Transverse colon (tissue), 4 donors: ENCODE measurements at regions not wholly inside any gene's neighbourhood (a gene's known extent, or its start where the extent isn't known, plus 50 kb on each side); places are given as distances from the start of the nearest gene placed in this dataset.

Experiments
- DNase-seq: peaks from one replicate; pipeline ENCODE4 v3.0.0-alpha.2; 2019
- H3K27ac ChIP-seq, 4 donors: fragments of 200-600 bp; sonication (generic); 2 replicates each; pipeline ENCODE4 v1.5.1; 2016 to 2018; ENCODE audit warnings: inconsistent platforms in 4 of 4
- H3K27me3 ChIP-seq: fragments of 200-600 bp; sonication (generic); 2 replicates; pipeline ENCODE4 v1.5.1; 2017; ENCODE audit warnings: inconsistent platforms
- H3K36me3 ChIP-seq, 4 donors: fragments of 200-600 bp; sonication (generic); 2 replicates each; pipeline ENCODE4 v1.5.1; 2017 to 2019; ENCODE audit warnings: inconsistent platforms in 4 of 4
- H3K4me1 ChIP-seq, 4 donors: fragments of 200-600 bp; sonication (generic); 2 replicates each; pipeline ENCODE4 v1.5.1; 2017 to 2020; ENCODE audit warnings: inconsistent platforms in 4 of 4
- H3K4me3 ChIP-seq, 4 donors: fragments of 200-600 bp; sonication (generic); 1 replicate in 1 of 4; 2 replicates in 3 of 4; pipeline versions ENCODE4 v1.5.1 to v1.6.1; 2017 to 2019; ENCODE audit warnings: inconsistent platforms in 4 of 4
- H3K9me3 ChIP-seq, 2 donors: fragments of 200-600 bp; sonication (generic); 2 replicates each; pipeline ENCODE4 v1.5.1; 2017 to 2019; ENCODE audit warnings: inconsistent platforms in 2 of 2
- EP300 ChIP-seq: sonication (generic); formaldehyde crosslinking; IDR thresholded peaks from one replicate; pipeline ENCODE4 v1.6.1; 2017; ENCODE audit warnings: antibody characterized with exemption, low read depth
- POLR2A ChIP-seq: fragments of 450-650 bp; IDR thresholded peaks from one replicate; pipeline ENCODE4 v1.6.1; 2016; ENCODE audit warnings: antibody characterized with exemption, mild to moderate bottlenecking, moderate library complexity
- POLR2AphosphoS5 ChIP-seq, 3 donors: sonication (generic); formaldehyde crosslinking; IDR thresholded peaks; one replicate each; pipeline ENCODE4 v1.6.1; 2016; ENCODE audit warnings: antibody characterized with exemption in 3 of 3
- WGBS, 2 donors: methylation state at CpG; one replicate each; pipeline ENCODE4 v1.1.5; 2018; ENCODE audit warnings: low coverage in 1 of 2; 5-methylcytosine and 5-hydroxymethylcytosine counted together
- in situ Hi-C, 4 donors: fragments of 200-750 bp; cut with MboI; loops; one replicate each; pipeline versions ENCODE4 v1.15.0 to v1.15.1; 2017; ENCODE audit warnings: low sequenced_read_pairs in 3 of 4, low pct_ligation_motif_present in 1 of 4, low pct_unique_long_range_greater_than_20kb in 1 of 4
- intact Hi-C: fragments of 100-400 bp; cut with DNase I; formaldehyde crosslinking; loops from one replicate; pipeline ENCODE4 v1.15.1; 2023; ENCODE audit warnings: low total_unique reads
- TF ChIP-seq, protein P1 (sequence below), 5 experiments: fragments of 200-600 bp in 3 of 5; fragments of 450-650 bp in 2 of 5; sonication (generic) in 3 of 5; IDR thresholded peaks; 1 replicate in 2 of 5; 2 replicates in 3 of 5; pipeline ENCODE4 v1.5.1; 2016 to 2017; ENCODE audit warnings: antibody characterized with exemption in 5 of 5, inconsistent platforms in 3 of 5, mild to moderate bottlenecking in 2 of 5, moderate library complexity in 1 of 5

DNA sequence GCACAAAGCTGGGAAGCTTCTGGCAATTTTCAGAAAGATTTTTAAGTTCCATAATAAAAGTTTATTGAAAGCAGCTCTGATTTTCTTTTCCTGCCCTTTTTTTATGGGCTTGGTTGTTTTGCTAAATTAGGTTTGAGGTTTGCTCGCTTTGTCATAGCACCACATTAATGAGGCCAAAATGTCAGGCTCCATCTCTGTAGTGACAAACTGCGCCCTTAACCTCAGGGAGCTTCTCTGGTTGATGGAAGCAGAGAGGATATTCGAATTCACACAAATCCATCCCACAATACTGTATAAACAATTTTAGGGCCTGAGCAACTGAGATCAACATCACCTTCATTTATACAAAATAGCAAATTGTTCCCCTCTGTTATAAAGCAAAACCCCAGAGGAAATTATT, 342.6 kb upstream of the TMPO start:
- intact Hi-C loops: no loop called here
- 67% methylated on average over 3 of the region's 3 CpGs; no CpG with 5 or more reads in 1 of the 2 donors for WGBS, 2 donors
- Histone ChIP-seq H3K27ac (no peak overlapping the region), H3K9me3 (no peaks in the 10 kb centered on the region), H3K36me3 (no peaks in the 10 kb centered on the region), H3K4me3 (no peak overlapping the region), H3K27me3 (no peaks in the 10 kb centered on the region), H3K4me1 (no peaks in the 10 kb centered on the region)
- in situ Hi-C loops: no loop called here
- no peak for DNase-seq
- TF ChIP-seq POLR2AphosphoS5 (IDR thresholded peaks at IDR 0.05): no peak
- no peak for TF ChIP-seq POLR2A
- no peak for TF ChIP-seq EP300
- TF ChIP-seq, protein P1, sequence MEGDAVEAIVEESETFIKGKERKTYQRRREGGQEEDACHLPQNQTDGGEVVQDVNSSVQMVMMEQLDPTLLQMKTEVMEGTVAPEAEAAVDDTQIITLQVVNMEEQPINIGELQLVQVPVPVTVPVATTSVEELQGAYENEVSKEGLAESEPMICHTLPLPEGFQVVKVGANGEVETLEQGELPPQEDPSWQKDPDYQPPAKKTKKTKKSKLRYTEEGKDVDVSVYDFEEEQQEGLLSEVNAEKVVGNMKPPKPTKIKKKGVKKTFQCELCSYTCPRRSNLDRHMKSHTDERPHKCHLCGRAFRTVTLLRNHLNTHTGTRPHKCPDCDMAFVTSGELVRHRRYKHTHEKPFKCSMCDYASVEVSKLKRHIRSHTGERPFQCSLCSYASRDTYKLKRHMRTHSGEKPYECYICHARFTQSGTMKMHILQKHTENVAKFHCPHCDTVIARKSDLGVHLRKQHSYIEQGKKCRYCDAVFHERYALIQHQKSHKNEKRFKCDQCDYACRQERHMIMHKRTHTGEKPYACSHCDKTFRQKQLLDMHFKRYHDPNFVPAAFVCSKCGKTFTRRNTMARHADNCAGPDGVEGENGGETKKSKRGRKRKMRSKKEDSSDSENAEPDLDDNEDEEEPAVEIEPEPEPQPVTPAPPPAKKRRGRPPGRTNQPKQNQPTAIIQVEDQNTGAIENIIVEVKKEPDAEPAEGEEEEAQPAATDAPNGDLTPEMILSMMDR (IDR thresholded peaks at IDR 0.05): no peak

DNA sequence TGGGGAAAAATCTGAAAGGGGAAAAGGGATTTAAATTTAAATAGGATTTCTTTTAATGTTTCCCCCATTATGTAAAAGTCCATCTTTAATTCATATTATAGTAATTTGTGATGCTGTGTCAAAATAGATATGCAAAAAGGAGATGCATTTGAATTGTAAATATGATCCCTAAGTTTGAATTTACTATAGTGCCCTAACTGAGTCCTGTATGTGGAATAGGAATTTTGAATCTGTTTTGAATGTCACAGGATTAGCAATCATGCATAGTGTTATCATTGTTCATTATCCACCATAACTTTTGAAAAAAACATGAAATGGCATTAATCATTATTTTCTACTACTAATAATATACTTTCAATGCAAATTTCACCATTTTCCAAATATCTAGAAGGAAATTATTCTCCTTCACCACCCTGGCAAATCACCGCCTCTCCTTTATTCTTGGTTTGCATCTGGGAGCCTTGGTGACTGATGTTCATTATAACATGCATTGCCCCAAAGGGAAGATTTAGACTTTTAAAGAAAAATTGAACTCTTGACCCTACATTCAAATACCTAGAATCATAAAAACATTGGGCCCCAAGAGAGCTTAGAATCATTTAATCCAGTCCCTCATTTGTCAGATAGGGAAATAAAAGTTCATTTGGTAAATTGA, 341.5 kb upstream of the TMPO start:
- TF ChIP-seq EP300 (no peak), POLR2A (no peak), POLR2AphosphoS5 (IDR thresholded peaks at IDR 0.05) (no peak)
- TF ChIP-seq, protein P1 (IDR thresholded peaks at IDR 0.05): no peak
- DNase-seq: no peak
- Histone ChIP-seq H3K9me3 (no peaks in the 10 kb centered on the region), H3K27ac (no peak overlapping the region), H3K36me3 (no peaks in the 10 kb centered on the region), H3K27me3 (no peaks in the 10 kb centered on the region), H3K4me1 (no peaks in the 10 kb centered on the region), H3K4me3 (no peak overlapping the region)
- in situ Hi-C loops (no loop called here), intact Hi-C loops (no loop called here)
- 88 to 89% methylated on average over 1 of the region's 1 CpG for WGBS, 2 donors

DNA sequence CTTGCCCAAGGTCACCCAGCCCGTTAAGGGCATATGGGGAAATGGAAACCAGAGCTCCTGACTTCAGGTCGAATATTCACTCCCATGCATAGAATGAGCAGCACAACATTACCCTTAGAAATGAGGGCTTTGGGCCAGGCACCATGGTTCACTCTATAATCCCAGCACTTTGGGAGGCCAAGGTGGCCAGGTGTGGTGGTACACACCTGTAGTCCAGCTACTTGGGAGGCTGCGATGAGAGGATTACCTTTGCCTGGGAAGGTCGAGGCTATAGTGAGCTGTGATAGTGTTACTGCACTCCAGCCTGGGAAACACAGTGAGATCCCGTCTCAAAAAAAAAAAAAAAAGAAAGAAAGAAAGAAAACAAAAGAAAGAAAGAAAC, 341.0 kb upstream of the TMPO start:
- H3K27ac ChIP-seq: no peak overlapping the region
- H3K4me1 ChIP-seq: no peaks in the 10 kb centered on the region
- intact Hi-C loops (no loop called here), in situ Hi-C loops (no loop called here)
- H3K27me3 ChIP-seq: no peaks in the 10 kb centered on the region
- WGBS, 2 donors: 54 to 72% methylated on average over 3 to 5 of the region's 5 CpGs
- no peaks in the 10 kb centered on the region for H3K9me3 ChIP-seq
- no peaks in the 10 kb centered on the region for H3K36me3 ChIP-seq
- TF ChIP-seq, protein P1 (IDR thresholded peaks at IDR 0.05): no peak
- no peak for TF ChIP-seq POLR2A
- TF ChIP-seq POLR2AphosphoS5 (IDR thresholded peaks at IDR 0.05): no peak
- no peak for TF ChIP-seq EP300
- no peak overlapping the region for H3K4me3 ChIP-seq
- DNase-seq: no peak

DNA sequence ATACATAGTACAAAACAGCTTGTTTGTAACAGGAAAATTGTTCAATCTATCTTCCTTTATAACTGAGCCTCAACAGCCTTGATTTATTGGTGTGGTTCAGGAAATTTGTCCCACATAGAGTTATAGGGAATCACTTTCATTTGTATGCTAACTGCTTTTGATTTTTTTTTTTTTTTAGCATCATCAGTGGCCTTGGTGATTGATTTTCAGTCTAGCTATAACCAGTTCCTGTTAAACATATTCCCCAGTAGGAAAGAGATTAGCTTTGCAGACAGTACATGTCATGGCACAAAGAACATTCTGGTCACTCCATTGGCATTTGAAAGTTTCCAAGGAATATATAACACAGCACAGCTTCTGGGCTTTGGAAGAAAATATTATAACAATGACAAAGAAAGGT, 337.3 kb upstream of the TMPO start:
- intact Hi-C loops (no loop called here), in situ Hi-C loops (no loop called here)
- TF ChIP-seq POLR2A (no peak), EP300 (no peak), POLR2AphosphoS5 (IDR thresholded peaks at IDR 0.05) (no peak)
- no peak overlapping the region for H3K27ac ChIP-seq
- H3K4me3 ChIP-seq: no peak overlapping the region
- no peaks in the 10 kb centered on the region for H3K27me3 ChIP-seq
- H3K4me1 ChIP-seq: no peaks in the 10 kb centered on the region
- H3K36me3 ChIP-seq: no peaks in the 10 kb centered on the region
- H3K9me3 ChIP-seq: no peaks in the 10 kb centered on the region
- no peak for DNase-seq

DNA sequence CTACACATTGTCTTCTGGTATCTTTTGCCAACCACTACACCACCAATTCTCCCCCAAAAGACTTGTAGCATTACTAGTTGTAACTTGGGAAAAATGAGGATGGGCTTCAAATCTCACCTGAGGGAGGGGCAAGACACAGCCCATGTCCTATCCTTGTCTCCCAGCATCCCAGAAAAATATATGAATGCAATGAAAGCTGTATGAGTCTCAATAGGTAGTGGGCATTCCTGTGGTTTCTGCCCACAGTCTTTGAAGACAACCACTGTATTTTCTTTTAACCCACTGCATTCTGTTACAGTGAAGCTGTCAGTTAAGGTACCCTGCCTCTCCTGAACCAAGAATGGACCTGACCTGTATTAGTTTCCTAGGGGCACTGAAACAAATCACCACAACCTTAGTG, 336.2 kb upstream of the TMPO start:
- no peak overlapping the region for H3K27ac ChIP-seq
- DNase-seq: no peak
- H3K4me1 ChIP-seq: no peaks in the 10 kb centered on the region
- no peaks in the 10 kb centered on the region for H3K27me3 ChIP-seq
- in situ Hi-C loops: no loop called here
- no peak overlapping the region for H3K4me3 ChIP-seq
- TF ChIP-seq POLR2A: no peak
- no peak for TF ChIP-seq POLR2AphosphoS5 (IDR thresholded peaks at IDR 0.05)
- TF ChIP-seq, protein P1 (IDR thresholded peaks at IDR 0.05): no peak
- TF ChIP-seq EP300: no peak
- intact Hi-C loops: no loop called here
- H3K9me3 ChIP-seq: no peaks in the 10 kb centered on the region
- no peaks in the 10 kb centered on the region for H3K36me3 ChIP-seq
